Loucy (cell line): ENCODE measurements at regions not wholly inside any gene's neighbourhood (a gene's known extent, or its start where the extent isn't known, plus 50 kb on each side); places are given as distances from the start of the nearest gene placed in this dataset.

Experiments used
- H2AFZ ChIP-seq: fragments of 200-600 bp; sonication (generic); 2 replicates; pipeline ENCODE4 v1.6.0; 2016; ENCODE audit warnings: antibody characterized with exemption, mild to moderate bottlenecking, low read length, moderate library complexity
- H3F3A ChIP-seq: fragments of 200-600 bp; 2 replicates; pipeline ENCODE4 v1.6.0; 2016; ENCODE audit warnings: antibody characterized with exemption, low read depth, mild to moderate bottlenecking
- H3K27me3 ChIP-seq: fragments of 200-600 bp; sonication (generic); 2 replicates; pipeline ENCODE4 v1.6.1; 2014; ENCODE audit warnings: low read length, mild to moderate bottlenecking; ENCODE audit not compliant: insufficient read depth, poor library complexity, severe bottlenecking
- H3K36me3 ChIP-seq: fragments of 200-600 bp; sonication (generic); 2 replicates; pipeline ENCODE4 v1.6.1; 2016; ENCODE audit warnings: low read length; ENCODE audit not compliant: insufficient read depth
- H3K4me1 ChIP-seq: fragments of 200-600 bp; sonication (generic); 2 replicates; pipeline ENCODE4 v1.5.1; 2014; ENCODE audit warnings: low read length, mild to moderate bottlenecking; ENCODE audit not compliant: insufficient read depth, poor library complexity, severe bottlenecking
- H3K4me2 ChIP-seq: fragments of 200-600 bp; sonication (generic); 2 replicates; pipeline ENCODE4 v1.6.0; 2014; ENCODE audit warnings: antibody characterized with exemption, low read length, low read depth, mild to moderate bottlenecking; ENCODE audit not compliant: poor library complexity, severe bottlenecking
- H3K4me3 ChIP-seq: fragments of 200-600 bp; sonication (generic); 2 replicates; pipeline ENCODE4 v1.5.1; 2014; ENCODE audit warnings: low read length, mild to moderate bottlenecking, mixed read lengths; ENCODE audit not compliant: poor library complexity, severe bottlenecking
- H3K79me2 ChIP-seq: fragments of 200-600 bp; sonication (generic); 2 replicates; pipeline ENCODE4 v1.6.1; 2014; ENCODE audit warnings: low read length; ENCODE audit not compliant: insufficient read depth
- H3K9ac ChIP-seq: fragments of 200-600 bp; sonication (generic); 2 replicates; pipeline ENCODE4 v1.6.0; 2014; ENCODE audit warnings: mild to moderate bottlenecking, low read depth, low read length, moderate library complexity; ENCODE audit not compliant: poor library complexity, severe bottlenecking
- H3K9me2 ChIP-seq: fragments of 200-600 bp; sonication (generic); replicated peaks from 2 replicates; pipeline ENCODE4 v1.6.1; 2016; ENCODE audit warnings: low read depth, low read length, mixed read lengths
- H3K9me3 ChIP-seq: fragments of 200-600 bp; sonication (generic); 2 replicates; pipeline ENCODE4 v1.6.1; 2014; ENCODE audit warnings: mild to moderate bottlenecking, antibody characterized with exemption, low read length, low read depth; ENCODE audit not compliant: insufficient read depth
- H4K20me1 ChIP-seq: fragments of 200-600 bp; sonication (generic); 2 replicates; pipeline ENCODE4 v1.6.0; 2014; ENCODE audit warnings: antibody characterized with exemption, low read length, mild to moderate bottlenecking; ENCODE audit not compliant: insufficient read depth, poor library complexity, severe bottlenecking
- CTCF ChIP-seq: fragments of 200-600 bp; sonication (generic); conservative IDR thresholded peaks from 2 replicates; pipeline ENCODE4 v1.5.1; 2014; ENCODE audit warnings: mild to moderate bottlenecking, antibody characterized with exemption, low read length
- EZH2phosphoT487 ChIP-seq: fragments of 200-600 bp; IDR thresholded peaks from 2 replicates; pipeline ENCODE4 v1.6.1; 2018; ENCODE audit warnings: antibody characterized with exemption, mild to moderate bottlenecking, moderate library complexity, borderline replicate concordance

GRCh38 chr10:80946073-80946472 is 408.4 kb downstream of the SH2D4B start:
- Histone ChIP-seq H3K4me2 (peak overlapping the region; percentile 5), H2AFZ (no peak overlapping the region), H3K9me2 (no peaks in the 10 kb centered on the region), H4K20me1 (no peaks in the 10 kb centered on the region), H3K9ac (peak overlapping the region; percentile 46), H3K27me3 (no peaks in the 10 kb centered on the region), H3K79me2 (no peaks in the 10 kb centered on the region), H3F3A (peaks cover 5% of the 10 kb centered on the region; the same call in 1 of the 2 replicates), H3K4me3 (no peak overlapping the region), H3K9me3 (no peaks in the 10 kb centered on the region), H3K36me3 (no peaks in the 10 kb centered on the region), H3K4me1 (peaks cover 84% of the 10 kb centered on the region)
- no peak for TF ChIP-seq CTCF
- TF ChIP-seq EZH2phosphoT487, result no peak

GRCh38 chr10:80946957-80947726 is 409.4 kb downstream of the SH2D4B start:
- Histone ChIP-seq H3K27me3 (no peaks in the 10 kb centered on the region), H4K20me1 (no peaks in the 10 kb centered on the region), H3K9me3 (0 out of 2 replicates have a peak, but pooled peaks cover under 1% of the 10 kb centered on the region), H3K4me2 (peak overlapping the region; percentile 56), H3K9me2 (no peaks in the 10 kb centered on the region), H3K4me1 (peaks cover 74% of the 10 kb centered on the region), H3K4me3 (peak overlapping the region; percentile 21), H3K9ac (peak overlapping the region; percentile 37), H3F3A (peaks cover 5% of the 10 kb centered on the region; the same call in 1 of the 2 replicates), H3K79me2 (no peaks in the 10 kb centered on the region), H2AFZ (no peak overlapping the region; the same call in 1 of the 2 replicates), H3K36me3 (no peaks in the 10 kb centered on the region)
- TF ChIP-seq EZH2phosphoT487 (no peak), CTCF (no peak)

GRCh38 chr10:80949785-80950184 is 412.1 kb downstream of the SH2D4B start:
- H3K4me1 ChIP-seq, result peaks cover 63% of the 10 kb centered on the region
- no peaks in the 10 kb centered on the region for H3K36me3 ChIP-seq
- no peaks in the 10 kb centered on the region for H3K27me3 ChIP-seq
- H3K9me3 ChIP-seq, result peaks cover 6% of the 10 kb centered on the region; the same call in 1 of the 2 replicates
- TF ChIP-seq CTCF (no peak), EZH2phosphoT487 (no peak)
- peaks cover 5% of the 10 kb centered on the region; the same call in 1 of the 2 replicates for H3F3A ChIP-seq
- no peak overlapping the region for H2AFZ ChIP-seq
- no peak overlapping the region for H3K9ac ChIP-seq
- no peak overlapping the region for H3K4me2 ChIP-seq
- no peak overlapping the region for H3K4me3 ChIP-seq
- no peaks in the 10 kb centered on the region for H4K20me1 ChIP-seq
- no peaks in the 10 kb centered on the region for H3K9me2 ChIP-seq
- H3K79me2 ChIP-seq, result no peaks in the 10 kb centered on the region
